HG02943 (cell line): ENCODE measurements at regions not wholly inside any gene's neighbourhood (a gene's known extent, or its start where the extent isn't known, plus 50 kb on each side); places are given as distances from the start of the nearest gene placed in this dataset.
"Not testable (repeated sequence)": the region's sequence is repeated elsewhere in the genome, so short reads cannot be mapped to it uniquely, and the experiment has no call there.

Experiments used
- ATAC-seq: cut with Tn5 transposase; IDR thresholded peaks from one replicate; pipeline ENCODE4 v1.9.1; 2021; ENCODE audit warnings: mild to moderate bottlenecking, low read depth, moderate library complexity; ENCODE audit not compliant: unreplicated experiment

GRCh38 chr7:120181499-120181898 lies 91.5 kb upstream of the KCND2 start:
- no peak for ATAC-seq

DNA sequence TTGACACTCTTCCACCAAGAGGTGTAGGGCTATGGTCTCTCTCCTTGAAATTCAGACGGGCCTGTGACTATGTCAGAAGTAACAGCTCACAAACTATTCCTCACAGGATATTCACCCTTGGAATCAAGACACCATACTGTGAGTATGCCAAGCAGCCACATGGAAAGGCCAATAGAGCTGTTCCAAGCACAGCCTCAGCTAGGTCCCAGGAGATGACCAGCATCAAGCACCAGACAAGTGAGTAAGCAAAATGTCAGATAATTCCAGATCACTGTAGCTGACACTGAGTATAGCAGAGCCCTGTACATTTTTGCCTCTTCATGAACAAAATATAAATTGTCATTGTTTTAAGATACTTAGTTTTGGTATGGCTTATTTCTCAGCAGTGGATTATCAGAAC lies 88.1 kb upstream of the KCND2 start:
- no peak for ATAC-seq

GRCh38 chr7:120185940-120186682 lies 86.9 kb upstream of the KCND2 start:
- no peak for ATAC-seq

DNA sequence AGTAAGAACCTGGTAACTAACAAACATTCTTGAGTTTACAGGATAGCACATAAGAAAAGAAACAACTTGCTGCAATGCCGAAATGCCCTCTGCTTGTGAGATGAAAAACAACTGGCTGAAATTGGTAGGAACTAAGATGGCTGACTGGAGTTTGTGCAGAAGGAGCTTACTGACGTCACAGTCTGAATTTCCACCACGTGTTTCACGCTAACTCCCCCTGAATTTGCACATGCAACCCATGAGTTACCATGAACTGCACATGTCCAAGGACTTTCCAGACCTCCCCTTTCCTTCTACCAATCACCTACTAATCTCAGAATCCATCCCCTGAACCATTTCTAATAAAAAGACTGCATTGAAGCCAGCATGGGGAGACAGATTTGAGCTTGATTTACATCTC lies 86.3 kb upstream of the KCND2 start:
- no peak for ATAC-seq

GRCh38 chr7:120189623-120190022 lies 83.4 kb upstream of the KCND2 start:
- no peak for ATAC-seq

- no peak for ATAC-seq
These were observed 82.9 kb upstream of the KCND2 start for GRCh38 chr7:120190109-120190508.

- no peak for ATAC-seq
These were observed 82.4 kb upstream of the KCND2 start for GRCh38 chr7:120190566-120190965.

DNA sequence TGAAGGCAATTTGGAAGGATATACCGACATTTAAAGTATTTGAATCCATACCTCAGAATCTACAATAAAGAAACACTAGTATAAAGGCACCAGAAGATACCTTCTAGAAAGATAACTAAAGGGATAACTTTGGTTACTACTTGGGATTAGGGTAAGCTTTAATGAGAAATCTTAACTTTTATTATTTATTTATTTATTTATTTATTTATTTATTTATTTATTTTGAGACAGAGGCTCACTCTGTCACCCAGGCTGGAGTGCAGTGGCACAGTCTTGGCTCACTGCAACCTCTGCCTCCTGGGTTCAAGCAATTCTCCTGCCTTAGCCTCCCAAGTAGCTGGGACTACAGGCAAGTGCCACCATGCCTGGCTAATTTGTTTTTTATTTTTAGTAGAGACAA lies 81.6 kb upstream of the KCND2 start:
- ATAC-seq, result not testable (repeated sequence)

DNA sequence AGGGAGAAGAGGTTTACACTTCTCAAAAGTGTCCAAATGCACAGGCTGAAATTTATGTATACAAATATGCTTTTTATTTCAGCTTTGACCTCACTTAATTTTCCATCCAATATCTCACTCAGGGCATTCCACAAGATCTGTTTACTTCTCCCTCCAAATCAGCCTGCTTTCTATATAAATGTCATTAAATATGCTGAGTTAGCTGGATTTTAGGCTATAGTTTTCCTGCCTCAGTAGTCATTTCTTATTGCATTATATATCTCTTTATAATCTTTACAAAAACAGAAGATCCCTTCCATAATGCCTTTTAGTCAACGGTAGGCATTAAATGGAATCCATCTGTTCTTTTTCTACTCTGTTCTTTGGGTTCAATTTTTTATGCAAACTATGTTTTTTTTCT lies 71.7 kb upstream of the KCND2 start:
- no peak for ATAC-seq

- no peak for ATAC-seq
These were observed 67.9 kb upstream of the KCND2 start for GRCh38 chr7:120205101-120205500.

DNA sequence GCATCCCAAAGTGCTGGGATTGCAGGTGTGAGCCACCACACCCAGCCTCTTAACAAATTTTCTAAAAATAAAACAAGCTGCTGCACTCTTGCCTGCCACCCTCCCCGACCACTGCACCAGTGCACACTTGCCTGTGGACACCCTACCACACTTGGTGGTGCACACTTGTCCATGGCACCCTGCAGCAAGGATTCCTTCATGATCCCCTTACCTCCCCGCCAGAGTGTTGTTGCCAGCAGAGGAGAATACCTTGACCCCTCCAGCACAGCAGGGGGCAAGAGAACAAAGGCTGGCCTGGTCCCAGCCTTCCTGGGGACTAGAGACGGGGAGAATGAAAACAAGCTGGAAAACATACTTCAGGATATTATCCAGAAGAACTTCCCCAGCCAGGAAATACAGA lies 65.9 kb upstream of the KCND2 start:
- ATAC-seq, result no peak

GRCh38 chr7:120215654-120216053 lies 57.3 kb upstream of the KCND2 start:
- no peak for ATAC-seq

- no peak for ATAC-seq
These were observed 56.0 kb upstream of the KCND2 start for GRCh38 chr7:120216947-120217346.

DNA sequence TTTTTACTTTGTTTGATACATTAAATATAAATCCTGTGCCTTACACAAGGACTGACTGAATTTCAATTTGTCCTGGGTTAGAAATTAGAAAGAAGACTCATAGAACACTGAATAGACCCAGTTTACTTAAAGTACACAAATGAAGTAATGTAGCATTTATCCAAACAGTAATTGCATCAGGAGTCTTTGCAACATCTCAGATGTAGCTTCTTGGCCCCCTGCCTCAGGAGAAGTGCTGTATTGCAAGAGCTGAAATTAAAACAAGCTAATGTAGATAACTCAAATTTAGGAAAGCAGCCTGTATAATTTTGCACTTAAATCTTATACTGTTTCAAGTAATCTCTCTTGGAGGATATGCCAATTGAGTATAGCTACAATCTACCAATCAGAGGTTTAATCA lies 54.3 kb upstream of the KCND2 start:
- no peak for ATAC-seq

GRCh38 chr7:120221666-120222065 lies 51.3 kb upstream of the KCND2 start:
- no peak for ATAC-seq
